Fibroblast of skin of left biceps (primary cell): ENCODE measurements at regions not wholly inside any gene's neighbourhood (a gene's known extent, or its start where the extent isn't known, plus 50 kb on each side); places are given as distances from the start of the nearest gene placed in this dataset.
A peak's percentile ranks its signal among the peaks of the same experiment; 100 is the strongest.

Experiments used
- DNase-seq, 2 experiments: peaks; one replicate each; pipeline ENCODE4 v3.0.0-alpha.2; 2013; ENCODE audit warnings: low read depth in 2 of 2

DNA sequence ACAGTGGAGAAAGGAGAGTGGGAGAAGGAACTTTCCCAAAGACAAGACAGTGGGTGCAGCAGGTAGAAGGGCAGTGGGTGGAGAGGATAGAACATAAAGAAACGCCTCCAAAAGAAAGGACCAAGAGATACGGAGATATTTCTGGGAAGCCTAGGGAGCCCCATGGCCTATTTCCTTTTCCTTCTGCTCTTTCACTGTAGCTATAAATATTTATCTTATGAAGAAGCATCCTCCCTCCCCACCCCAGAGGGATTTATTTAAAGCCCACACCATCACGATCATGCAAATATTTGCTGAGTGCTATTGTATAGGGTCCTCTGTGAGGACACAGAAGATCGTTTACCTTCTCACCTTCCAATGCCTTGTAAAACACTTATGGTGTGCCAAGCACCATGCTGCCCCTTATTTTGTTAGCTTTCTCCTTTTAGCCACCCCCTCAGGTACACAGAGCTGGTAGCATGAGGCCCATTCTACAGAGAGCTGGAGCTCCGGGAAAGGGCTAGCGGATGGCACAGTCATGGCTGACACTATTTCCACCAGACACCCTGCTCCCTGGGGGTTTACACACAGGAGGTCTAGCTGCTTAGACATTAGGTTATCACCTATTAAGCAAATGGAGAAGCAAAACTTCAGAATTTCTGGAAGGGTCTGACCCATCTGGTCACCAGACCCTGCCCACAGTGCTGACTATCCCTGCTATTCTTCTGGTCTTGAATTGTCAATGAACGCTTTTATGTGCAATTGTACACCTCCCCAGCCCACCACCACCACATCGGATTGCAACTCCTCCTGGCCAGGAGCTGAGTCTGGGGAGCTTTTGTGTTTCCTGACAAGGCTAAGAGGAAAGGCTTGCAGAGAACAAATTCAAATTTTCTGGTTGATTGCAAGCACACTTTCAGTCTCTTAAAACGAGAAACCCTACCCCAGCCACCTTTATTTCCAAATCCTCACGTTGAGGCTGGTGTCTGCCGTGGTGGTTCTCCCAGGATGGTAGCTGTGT is 91.8 kb upstream of the KLF7 start:
- no peak for DNase-seq

DNA sequence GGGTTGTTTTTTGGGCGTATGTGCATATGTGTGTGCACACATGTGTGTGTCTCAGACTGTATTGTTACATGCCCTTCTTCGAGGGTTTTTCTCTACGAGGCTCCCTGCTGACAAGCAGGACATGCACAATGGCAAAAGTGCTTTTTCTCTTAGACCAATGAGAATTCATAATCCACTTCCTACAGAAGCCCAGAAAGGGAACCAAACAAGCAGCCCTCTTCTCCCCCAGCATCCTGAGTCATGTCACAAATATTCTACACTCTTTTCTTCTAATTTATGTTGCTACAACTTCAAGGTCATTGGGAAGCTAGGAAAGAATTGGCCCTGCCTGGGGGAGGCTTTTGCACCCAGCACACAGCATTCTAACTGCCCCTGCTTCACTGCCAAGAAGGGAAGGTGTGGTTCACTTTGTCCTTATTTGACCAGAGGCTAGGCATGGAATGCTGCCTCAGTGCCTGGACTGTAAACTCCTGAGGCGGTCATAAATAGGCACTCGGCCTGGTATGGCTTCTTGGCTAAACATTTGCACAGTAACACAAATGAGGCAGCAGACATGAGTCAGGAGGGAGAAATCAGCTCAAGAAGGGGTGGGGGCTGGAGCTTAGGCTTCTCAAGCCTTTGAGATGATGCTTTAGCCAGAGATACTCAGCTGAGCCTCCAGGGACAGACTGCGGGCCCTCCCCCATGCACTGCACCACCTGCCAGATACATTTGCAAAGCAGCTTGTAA is 92.7 kb upstream of the KLF7 start:
- peak; percentile 99 for DNase-seq

DNA sequence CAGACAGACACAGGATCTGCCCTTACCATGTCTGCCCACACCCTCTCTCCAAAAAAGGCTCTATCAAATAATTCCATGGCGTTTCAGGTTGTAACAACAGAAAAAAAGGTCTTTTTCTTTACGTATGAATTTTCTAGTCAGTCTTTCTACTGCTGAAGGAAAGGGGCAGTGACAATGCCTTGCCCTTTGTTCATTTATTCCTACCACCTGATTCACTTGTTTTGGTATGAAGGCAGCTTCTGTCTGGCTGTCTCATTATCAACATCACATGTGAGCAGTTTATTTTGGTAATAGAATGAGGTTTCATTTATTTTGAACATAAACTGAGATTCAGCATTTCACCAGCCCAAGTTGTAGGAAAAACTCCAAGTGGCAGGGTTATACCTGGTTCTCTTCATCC is 94.3 kb upstream of the KLF7 start:
- no peak for DNase-seq

DNA sequence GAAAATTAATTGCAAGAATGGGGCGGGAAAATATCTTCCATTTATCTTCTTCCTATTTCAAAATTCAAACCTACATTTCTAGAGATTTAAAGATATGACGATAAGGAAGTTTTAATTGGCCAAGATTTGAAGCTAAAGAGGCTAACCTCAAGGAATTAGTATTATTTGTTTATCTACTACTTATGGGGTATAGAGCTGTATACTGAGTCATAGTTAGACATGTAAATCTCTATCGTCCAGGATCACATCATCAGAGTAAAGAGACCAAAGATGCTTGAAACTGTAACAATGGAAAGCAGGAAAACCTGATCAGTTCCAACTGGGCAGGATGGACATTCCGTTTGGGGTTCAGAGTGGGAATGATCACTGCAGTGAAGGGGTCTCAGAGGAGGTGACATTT is 95.2 kb upstream of the KLF7 start:
- no peak for DNase-seq

DNA sequence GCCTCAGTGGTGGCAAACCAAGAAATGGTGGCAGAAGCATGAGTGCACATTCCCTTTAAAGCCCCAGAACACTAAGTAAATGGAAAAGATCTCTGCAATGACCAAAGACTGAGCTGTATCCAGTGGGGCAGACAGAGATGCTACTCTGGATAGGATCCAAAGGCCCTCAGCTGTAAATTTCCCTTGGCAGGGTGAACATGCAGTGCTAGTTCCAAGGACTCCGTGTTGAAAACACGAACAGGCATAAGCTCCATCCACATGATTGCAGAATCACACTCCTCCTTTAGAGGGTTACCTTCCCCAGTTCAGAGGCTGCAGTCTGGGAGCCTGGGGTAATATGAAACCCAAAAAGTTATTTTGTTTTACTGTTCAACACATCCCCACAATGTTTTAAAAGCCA is 98.6 kb upstream of the KLF7 start:
- no peak for DNase-seq

DNA sequence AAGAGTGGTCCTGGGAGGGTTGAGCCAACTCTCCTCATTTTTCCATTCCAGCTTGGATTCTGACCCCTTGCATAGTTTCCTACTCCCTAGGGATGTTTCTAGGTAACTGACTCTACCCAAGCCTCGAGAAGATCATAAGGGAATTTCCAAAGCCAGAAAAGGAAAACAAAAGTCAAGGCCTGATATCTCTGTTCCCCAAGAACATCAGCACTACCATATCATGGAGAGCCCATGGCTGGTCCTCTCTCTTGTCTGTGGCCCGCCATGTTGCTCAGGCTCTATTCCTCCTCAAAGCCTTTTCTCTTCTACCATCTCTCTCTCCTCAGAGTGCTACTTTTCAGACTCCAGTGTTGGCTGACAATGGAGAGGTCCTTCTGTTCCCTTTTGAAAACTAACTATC is 99.6 kb upstream of the KLF7 start:
- no peak for DNase-seq

DNA sequence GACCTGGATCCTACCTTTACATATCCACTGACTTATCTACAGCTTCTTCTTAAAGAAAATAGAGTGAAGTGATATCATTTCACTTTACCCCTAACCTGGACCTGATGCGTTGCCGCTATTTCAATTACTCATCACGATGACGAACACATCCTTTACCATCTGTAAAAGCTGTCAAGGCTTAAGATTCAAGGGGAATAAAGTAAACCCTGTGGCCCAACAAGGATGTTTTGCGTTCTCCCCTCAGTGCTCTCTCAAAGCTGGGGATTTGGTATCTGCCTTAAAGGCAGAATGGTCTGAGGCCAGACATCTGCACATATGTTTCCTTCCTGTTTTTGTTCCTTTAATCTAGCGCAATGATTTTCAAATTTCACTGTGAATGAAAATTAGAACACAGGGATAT is 100.1 kb upstream of the KLF7 start:
- DNase-seq: no peak

DNA sequence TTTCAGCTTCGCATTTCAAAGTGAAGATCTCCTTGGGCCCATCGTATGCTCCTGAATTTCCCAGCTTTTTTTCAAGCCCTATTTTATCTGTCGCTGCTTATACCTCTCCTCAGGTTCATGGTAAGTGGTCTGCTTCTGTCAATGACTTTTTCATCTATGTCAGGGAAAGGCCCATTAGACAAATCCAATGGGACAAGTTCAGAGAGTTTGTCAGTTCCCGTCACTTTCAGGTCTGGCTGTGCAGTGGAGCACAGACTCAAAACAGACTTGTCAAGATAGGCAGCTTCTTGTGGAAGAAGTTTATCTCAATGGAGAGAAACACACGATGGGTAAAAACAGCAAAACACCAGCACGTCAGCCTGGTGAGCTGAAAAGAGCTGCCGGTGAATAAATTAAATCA is 100.9 kb upstream of the KLF7 start:
- no peak for DNase-seq

DNA sequence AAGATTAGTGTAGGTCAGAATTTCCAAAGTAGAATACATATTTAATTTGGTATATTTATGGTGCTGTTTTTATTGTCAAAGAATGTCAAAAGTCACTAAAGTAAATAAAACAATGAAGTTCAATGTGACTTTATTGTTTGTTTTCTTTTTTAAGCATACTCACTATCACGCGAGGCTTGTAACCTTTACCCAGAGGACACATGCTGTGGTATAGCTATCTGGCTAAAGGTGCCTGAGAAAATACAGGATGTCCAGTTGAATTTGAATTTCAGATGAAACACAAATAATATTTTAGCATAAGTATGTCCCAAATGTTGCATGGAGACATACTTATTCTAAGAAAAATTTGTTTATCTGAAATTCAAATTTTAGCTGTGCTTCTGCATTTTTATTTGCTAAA is 103.3 kb upstream of the KLF7 start:
- no peak for DNase-seq

DNA sequence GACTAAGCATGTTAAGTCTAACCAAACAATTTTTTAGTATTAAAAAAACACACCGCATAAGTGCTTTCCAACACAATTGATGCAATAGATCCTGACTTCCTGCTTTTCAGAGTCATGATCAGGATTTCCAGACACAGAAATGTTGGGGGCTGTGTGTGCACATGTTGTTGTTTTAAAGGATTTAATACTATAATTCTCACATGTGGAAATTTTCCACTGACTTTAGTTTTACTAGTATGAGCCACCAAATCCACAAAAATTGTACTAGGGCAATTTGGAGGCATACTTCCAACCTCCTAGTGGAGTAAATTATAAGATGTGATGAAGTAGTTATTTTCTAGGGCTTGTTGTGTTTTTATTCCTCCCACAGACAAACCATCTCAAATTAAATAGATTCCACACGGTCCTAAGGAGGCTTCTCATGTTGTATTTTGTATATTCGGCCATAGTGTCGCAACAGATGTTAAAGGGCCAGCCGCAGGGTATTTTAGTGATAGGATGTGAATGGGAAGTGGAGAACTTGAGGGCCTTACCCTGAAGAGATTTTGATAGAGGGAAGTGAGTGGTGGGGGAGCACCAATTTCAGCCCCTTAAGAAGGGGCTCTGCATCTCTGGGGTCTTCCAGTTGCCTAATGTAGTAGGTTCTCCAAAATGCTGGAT is 108.9 kb upstream of the KLF7 start:
- no peak for DNase-seq

DNA sequence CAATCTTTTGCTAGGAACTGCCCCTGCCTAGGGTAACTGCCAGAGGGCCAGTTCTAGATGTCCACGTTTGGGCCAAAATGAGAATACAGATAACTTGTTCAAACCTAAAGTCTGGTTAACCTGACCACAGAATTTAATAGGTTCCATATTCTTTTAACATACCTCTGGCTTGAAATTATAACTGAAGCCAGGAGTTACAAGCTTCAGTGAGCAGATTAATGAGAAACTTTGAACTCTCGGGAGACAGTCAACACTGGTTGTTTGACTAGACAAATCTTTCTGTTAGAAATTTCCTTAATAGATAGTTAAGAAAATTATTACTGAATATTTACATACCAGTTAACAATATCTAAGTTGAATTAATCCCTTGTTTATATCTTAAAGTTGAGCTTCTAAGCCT is 110.0 kb upstream of the KLF7 start:
- no peak for DNase-seq

DNA sequence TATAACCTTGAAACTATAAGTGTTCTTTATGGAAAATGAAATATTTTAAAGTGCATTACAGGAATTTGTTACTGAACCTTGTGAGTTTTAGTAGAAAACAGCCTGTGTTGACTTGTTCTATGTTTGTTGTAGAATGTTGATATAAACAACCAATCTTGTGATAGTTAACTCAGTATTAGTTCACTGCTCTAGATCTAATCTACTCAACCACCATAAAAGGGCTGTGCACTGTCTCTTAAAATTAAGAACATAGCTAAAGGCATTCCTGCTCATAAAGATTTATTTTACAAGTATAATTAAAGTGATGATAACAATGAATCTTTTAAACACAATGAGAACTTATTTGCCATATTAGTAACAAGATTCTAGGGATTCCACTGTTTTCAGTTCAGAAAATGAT is 110.5 kb upstream of the KLF7 start:
- no peak for DNase-seq

DNA sequence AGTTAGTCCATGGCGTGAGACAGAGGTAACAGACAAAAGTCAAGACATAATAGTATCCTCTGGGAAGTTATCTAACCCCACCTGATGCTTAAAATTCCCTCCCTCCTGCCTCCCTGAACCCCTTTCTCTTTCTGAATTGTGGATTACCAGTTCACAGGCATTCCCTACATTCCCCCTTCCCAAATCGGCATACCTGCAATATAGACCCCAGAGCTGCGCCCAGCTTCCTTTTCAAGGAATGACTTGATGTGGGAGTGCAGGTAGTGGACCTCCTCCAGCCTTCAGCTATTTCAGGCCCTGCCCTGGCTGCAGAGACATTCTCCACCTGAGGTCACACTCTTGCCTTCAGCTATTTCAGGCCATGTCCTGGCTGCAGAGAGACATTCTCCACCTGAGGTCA is 111.1 kb upstream of the KLF7 start:
- no peak for DNase-seq

DNA sequence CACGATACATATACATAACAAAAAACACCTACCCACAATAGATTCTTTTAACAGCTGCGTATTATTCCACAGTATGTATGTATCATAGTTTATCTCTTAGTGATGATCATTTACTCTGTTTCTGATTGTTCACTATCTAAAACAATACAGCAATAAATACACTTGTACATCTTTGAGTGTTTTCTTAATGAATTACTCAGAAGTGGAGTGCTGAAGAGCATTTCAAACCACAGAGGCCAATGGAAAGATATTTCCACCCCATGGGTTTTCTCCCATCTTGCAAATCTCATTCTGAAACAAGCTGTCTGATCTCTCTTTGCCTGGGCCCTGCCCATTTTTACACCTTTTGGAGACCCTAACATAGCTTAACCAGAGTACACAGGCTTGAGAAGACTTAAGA is 113.8 kb upstream of the KLF7 start:
- DNase-seq: no peak

DNA sequence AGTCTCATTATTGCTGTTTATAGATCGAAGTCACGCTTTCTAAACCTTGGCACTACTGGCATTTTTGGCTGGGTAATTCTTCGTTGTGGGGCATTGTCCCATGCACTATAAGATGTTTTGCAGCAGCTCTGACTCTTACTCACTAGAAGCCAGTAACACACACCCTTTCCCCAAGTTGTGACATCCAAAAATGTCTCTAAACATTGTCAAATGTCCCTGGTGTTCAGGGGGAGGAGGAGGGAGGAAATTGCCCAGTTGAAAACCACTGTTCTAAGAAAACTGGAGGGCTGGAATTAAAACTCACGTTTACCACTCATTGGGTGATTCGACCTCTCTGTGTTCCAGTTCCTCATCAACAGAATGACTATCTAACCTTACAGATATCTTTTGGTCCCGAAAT is 115.7 kb upstream of the KLF7 start:
- DNase-seq: no peak

DNA sequence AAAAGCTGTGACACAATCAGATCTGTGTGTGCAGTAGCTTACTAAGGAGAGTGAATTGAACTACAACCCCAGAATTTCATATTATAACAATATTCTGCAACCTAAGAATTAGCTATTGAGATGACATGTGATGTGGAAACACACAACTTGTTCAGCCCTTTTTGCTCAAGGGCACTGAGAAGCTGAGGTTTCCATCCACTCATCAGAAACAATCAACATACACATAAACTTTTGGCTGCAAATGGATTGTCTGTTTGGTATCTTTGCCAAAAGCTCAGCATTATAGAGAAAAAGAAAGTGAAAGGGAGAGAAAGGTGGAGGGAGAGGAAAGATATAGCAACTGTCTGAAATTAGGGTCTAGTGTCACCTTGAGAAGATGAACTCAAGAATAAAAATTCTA is 117.2 kb upstream of the KLF7 start:
- DNase-seq: no peak

DNA sequence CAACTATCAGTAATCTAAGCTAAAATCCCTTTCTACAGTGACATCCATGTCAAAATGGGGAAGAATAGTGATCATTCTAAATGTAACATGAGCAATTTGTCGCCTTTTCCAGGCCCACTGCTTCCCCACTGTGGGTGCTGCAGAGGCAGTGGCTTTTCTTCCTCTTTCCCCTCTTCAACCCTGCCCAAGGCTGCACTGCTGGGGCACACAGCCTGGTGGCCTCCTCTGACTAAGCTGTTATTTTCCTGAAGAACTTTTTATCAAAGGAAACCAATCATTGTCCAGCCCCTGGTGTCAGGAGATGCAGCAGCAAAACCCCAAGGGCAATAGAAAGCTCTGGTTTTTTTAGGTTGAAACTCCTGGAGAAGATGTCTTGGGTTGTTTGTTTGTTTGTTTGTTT is 117.6 kb upstream of the KLF7 start:
- no peak for DNase-seq

DNA sequence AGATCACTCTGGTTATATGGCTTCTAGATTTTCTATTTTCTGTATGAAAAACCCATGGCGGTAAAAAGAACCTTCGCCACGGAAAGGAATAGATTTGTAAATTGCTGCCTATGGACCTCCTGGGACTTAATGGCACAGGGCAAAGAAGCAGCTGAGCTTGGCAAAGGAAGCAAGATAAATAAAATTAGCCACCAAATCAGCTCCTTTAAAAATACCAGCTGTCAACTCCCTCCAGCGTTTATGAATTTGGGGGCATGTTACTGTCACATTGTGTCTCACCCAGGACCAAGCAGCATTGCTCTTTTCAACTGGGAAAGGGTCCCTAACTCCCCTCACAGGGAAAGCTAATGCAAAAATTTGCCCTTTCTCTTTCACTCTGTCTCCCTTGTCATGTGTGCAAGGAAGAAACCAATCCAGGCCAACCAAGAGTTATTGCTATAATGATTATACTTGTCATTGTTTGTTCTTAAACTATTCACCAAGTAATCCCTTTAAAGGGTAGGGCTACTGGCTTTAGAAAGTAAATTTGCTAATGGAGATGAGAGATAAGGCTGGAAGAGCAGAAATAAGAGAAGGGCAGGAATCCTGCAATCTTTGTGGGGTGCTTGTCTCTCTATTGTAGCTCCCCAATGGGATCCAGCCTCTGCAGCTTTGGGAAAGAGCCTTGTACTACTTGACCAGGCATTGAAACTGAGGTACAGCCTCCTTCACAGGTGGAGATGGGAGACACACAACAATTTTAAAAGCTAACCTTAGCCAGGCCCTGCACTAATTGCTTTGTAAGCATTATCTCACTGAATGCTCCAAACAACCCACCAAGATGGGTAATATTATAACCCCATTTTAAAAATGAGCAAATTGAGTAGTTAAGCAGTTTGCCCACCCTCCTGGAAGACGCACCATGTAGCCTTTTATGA is 119.1 kb upstream of the KLF7 start:
- no peak for DNase-seq

DNA sequence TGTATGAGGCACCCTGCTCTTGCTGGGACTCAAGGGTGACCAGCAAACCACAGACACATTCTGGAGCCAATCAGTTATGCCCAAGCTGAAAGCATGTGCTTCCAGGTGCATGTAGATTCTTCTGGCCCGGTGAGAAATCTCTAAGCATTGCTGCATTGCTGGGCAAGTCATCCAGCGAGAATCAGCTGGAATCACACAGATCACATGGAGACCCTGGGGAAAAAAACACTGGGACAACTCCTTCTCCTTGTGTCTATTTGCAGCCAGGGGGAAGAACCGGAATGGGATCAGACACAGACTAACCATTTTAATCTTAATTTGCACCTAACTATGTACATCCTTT is 119.7 kb upstream of the KLF7 start:
- DNase-seq: no peak

DNA sequence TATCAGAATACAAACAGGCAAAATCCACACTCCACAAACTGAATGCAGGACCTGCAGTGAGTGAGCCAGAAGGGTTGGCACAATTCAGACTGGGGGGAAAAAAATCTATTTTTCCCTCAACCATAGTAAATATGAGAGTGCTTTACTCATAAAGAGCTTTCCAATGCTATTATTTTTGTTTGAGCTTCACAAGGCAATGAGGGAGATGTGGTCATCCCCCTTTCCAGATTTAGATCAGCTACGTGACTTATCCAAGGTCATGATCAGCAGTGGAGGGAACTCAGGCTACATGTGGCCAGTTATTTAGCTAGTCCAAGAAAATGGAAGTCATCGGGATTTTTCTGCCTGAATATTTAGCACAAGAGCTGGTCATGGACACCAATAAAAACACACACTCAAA is 120.4 kb upstream of the KLF7 start:
- no peak for DNase-seq

DNA sequence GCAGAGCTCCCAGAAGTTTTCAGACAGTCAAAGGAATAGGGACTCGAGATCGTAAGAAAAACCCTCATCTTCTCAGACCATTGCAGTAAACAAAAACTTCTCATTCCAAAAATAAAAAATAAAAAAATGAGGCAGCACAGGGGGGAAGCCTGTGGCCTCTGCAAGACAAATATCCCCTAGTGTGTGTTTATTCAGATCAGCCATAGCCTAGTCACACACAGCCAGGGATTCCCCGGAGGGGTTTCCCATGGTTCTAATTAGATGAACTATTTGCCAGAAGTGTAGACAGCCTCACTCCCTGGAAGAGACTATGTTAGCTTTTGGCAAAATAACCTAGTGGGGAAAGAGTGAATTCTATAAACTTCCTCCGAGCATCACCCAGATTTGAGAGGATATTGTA is 122.9 kb upstream of the KLF7 start:
- DNase-seq: no peak
